ENCODE measurements at regions not wholly inside any gene's neighbourhood (a gene's known extent, or its start where the extent isn't known, plus 50 kb on each side); places are given as distances from the start of the nearest gene placed in this dataset.

DNA sequence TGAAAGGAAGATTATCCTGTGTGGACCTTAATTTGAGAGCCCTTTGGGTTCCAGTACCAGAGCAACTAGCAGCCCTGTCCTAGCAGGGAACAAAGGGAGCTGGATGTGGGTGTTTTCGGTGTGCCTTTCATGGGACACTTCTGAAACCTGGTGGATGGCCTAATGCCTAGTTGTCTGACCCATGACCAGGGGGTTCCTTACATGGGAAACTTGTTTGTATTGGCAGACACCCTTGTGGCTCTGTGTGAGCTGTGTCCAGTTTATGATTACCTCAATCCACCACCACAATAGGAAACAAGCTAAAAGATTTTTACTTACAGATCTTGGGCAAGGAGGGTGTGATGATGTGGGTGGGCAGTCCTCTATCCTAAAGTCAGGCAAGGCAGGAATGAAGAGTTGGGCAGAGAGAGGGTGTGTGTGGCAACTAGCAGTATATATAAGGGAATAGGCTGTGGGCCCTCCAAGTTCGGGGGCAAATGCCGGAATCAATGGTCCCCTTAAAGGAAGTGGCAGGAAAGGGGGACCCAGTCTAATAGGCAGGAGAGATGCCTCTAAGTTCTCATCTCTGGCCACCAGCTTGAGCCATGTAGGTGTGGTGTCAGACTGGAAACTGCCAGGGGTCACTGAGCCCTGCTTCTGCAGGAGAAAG, 264.6 kb downstream of the QKI start:
- Histone ChIP-seq H3K27ac (replicated peaks) (no peak overlapping the region), H3K4me3 (no peak overlapping the region), H3K27me3 (ENCODE audit: low read depth) (no peaks in the 10 kb centered on the region), H3K9me3 (replicated peaks) (peaks cover 10% of the 10 kb centered on the region), H3K36me3 (no peaks in the 10 kb centered on the region), H3K4me1 (peaks cover 9% of the 10 kb centered on the region)
- TF ChIP-seq CTCF (IDR thresholded peaks at IDR 0.05; ENCODE audit: borderline replicate concordance) = no peak
- intact Hi-C loops (cut with micrococcal nuclease) = no loop called here
- DNase-seq = no peak

- no peaks in the 10 kb centered on the region for H3K9me3 ChIP-seq (replicated peaks)
- no peak overlapping the region for H3K4me3 ChIP-seq
- H3K27ac ChIP-seq (replicated peaks) = no peak overlapping the region
- intact Hi-C loops (cut with micrococcal nuclease) = no loop called here
- no peaks in the 10 kb centered on the region for H3K36me3 ChIP-seq
- peaks cover 9% of the 10 kb centered on the region for H3K4me1 ChIP-seq
- H3K27me3 ChIP-seq (ENCODE audit: low read depth) = no peaks in the 10 kb centered on the region
- TF ChIP-seq CTCF (IDR thresholded peaks at IDR 0.05; ENCODE audit: borderline replicate concordance) = no peak
- DNase-seq = no peak
These were observed 261.1 kb downstream of the QKI start for GRCh38 chr6:163675611-163676010.

- Histone ChIP-seq H3K9me3 (replicated peaks) (no peaks in the 10 kb centered on the region), H3K36me3 (no peaks in the 10 kb centered on the region), H3K27ac (replicated peaks) (no peak overlapping the region), H3K4me1 (peaks cover 4% of the 10 kb centered on the region), H3K4me3 (no peak overlapping the region), H3K27me3 (ENCODE audit: low read depth) (no peaks in the 10 kb centered on the region)
- no peak for TF ChIP-seq CTCF (IDR thresholded peaks at IDR 0.05; ENCODE audit: borderline replicate concordance)
- intact Hi-C loops (cut with micrococcal nuclease) = no loop called here
- DNase-seq = no peak
These were observed 258.2 kb downstream of the QKI start for GRCh38 chr6:163672710-163673109.

GRCh38 chr6:163671791-163672190, 257.3 kb downstream of the QKI start:
- DNase-seq = no peak
- Histone ChIP-seq H3K36me3 (no peaks in the 10 kb centered on the region), H3K9me3 (replicated peaks) (no peaks in the 10 kb centered on the region), H3K4me1 (peaks cover 4% of the 10 kb centered on the region), H3K27me3 (ENCODE audit: low read depth) (no peaks in the 10 kb centered on the region), H3K27ac (replicated peaks) (no peak overlapping the region), H3K4me3 (no peak overlapping the region)
- no peak for TF ChIP-seq CTCF (IDR thresholded peaks at IDR 0.05; ENCODE audit: borderline replicate concordance)
- intact Hi-C loops (cut with micrococcal nuclease) = no loop called here

GRCh38 chr6:163671355-163671754, 256.8 kb downstream of the QKI start:
- H3K4me1 ChIP-seq = peaks cover 4% of the 10 kb centered on the region
- no peak overlapping the region for H3K4me3 ChIP-seq
- no peaks in the 10 kb centered on the region for H3K36me3 ChIP-seq
- no peak for TF ChIP-seq CTCF (IDR thresholded peaks at IDR 0.05; ENCODE audit: borderline replicate concordance)
- no peak for DNase-seq
- no peak overlapping the region for H3K27ac ChIP-seq (replicated peaks)
- no peaks in the 10 kb centered on the region for H3K27me3 ChIP-seq (ENCODE audit: low read depth)
- intact Hi-C loops (cut with micrococcal nuclease) = no loop called here
- H3K9me3 ChIP-seq (replicated peaks) = no peaks in the 10 kb centered on the region

Data from left ventricle myocardium inferior (tissue), 1 donor.